CD4-positive, alpha-beta T cell treated with Interleukin-4 for 4 hours (primary cell): ENCODE measurements at regions not wholly inside any gene's neighbourhood (a gene's known extent, or its start where the extent isn't known, plus 50 kb on each side); places are given as distances from the start of the nearest gene placed in this dataset.
"Not testable (repeated sequence)": the region's sequence is repeated elsewhere in the genome, so short reads cannot be mapped to it uniquely, and the experiment has no call there.

Experiments used
- DNase-seq: peaks from one replicate; pipeline ENCODE4 v3.0.0-alpha.2; 2020

DNA sequence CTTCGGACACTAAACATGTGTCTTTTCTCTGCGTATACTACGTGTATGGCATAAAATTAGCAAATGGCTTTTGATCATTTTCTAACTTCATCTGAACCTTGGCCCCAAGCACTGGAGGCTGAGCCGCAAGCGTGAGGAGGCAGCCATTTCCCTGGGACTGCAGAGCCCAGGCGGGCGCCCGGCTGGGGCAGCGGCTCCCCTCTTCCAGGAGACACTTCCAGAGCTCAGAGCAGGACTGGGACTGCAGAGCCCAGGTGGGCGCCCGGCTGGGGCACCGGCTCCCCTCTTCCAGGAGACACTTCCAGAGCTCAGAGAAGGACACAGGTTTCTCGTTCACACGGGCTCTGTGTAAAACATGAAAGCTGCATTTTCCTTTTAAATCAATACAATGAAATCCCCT lies 484.1 kb upstream of the SALL3 start:
- no peak for DNase-seq

DNA sequence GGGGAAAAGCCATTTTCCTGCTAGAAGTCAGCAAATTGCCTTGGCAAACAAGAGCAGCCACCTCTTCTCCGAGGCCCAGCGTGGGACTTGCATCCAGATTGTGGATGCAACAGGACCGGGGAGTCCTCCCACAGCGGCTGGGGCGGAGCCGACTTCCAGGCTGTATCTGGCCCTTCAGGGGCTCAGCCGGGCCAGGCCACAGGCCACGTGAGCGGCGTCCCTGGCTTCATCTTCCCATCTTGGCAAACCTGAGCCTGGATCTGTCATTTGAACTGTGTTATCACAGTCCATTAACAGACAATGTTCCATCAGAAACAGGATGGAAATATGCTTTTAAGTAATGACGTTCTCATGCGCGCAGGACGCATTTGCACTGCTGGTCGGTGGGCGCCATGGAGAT lies 483.5 kb upstream of the SALL3 start:
- DNase-seq, result no peak

DNA sequence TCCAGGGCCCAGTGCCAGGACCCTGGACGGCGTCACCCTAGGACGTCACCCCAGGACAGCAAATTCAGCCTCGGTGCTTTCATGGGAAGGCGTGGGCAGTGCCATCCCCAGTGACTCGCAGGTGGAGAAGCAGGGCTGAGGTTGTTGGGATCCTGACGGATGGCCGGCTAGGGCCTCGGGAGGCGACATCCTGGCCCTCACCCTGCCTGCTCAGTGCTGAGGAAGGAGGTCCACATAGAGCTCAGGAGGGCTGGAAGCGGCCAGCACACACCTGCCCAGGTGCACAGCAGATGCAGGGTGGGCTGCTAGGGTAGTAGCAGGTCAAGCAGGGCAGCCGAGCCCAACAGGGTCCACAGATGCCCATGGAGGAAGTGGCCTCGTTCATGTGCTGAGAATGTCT lies 482.0 kb upstream of the SALL3 start:
- no peak for DNase-seq

DNA sequence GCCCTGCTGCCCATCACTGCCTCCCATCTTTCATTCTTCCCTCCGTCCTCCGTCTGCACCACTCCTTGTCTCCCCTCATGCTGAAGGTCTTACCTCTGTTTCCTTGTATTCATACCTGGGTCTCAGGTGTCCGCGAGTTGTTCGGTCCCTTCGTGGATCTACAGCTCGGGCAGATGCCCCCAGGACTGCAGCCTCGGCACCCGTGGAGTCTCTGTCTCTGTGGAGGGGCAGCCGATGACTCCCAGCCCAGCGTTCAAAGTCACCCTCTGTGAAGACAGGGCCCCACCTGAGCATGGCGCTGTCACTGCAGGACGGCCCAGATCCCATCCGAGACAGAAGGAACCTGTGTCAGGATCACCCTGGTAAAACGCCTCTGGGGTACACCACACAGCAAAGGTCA lies 480.0 kb upstream of the SALL3 start:
- no peak for DNase-seq

DNA sequence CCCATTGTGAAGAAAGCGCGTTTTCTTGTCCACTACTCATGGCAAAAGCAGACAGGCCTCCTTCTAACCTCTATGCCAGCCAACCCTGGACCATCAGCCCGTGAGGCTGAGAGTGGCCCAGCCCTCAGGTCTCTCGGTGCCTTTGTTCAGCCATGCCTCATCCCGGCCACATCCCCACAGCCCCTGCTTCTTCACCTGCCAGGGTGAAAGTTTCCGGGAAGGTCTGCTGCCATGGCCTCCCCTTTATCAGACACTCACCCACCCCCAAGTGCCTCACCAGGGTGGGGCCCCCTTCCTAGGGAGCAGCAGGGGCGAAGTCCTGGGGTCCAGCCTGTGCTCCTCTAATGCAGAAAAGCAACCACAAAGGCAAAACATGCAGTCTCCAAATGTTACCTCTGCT lies 478.4 kb upstream of the SALL3 start:
- no peak for DNase-seq

DNA sequence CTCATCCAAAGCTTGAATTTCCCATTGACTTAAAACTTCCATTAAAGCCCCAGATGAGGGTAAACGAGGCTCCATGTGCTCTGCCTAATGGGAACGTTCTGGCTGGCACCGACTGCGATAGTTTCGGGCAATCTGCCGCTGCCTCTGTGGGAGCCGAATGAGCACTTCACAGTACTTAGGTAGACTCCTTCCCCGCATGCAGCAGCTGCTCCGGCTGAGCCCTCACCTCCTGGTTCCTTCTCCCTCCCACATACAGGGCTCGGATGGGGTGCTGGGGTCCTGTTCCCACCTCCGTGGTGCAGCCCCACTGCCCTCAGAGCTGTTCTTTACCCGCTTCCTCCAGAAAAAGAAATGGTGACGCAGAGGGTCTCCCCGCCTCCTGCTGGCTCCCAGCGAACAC lies 476.5 kb upstream of the SALL3 start:
- DNase-seq, result no peak

DNA sequence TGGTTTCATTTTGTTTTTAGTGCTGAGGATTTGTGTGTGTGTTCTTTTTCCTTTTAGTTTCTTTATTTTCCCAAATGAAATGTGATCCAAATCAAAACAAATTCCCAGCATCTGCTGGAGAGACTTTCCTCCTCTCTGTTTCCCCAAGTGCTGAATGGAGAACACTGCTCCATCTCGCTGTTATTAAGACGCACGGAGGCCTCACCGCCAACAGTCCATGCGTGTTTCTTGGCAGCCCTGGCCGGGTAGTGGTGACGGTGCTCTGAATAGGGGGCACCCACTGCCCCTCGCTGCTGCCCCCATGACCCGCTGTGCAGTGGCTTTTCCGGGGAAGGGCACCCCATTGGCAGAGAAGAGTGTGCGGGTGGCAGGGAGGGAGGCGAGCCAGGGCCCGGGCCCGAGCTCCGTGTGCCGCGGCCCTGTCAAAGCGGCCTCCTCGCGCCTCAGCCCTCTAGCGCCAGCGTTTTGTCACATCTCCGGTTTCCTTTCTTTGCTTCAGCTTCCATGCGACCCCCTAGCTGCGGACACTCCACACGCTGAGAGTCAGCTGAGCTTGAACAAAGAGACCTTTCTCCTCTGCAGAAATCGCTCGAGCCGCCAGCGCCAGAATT lies 473.7 kb upstream of the SALL3 start:
- no peak for DNase-seq

DNA sequence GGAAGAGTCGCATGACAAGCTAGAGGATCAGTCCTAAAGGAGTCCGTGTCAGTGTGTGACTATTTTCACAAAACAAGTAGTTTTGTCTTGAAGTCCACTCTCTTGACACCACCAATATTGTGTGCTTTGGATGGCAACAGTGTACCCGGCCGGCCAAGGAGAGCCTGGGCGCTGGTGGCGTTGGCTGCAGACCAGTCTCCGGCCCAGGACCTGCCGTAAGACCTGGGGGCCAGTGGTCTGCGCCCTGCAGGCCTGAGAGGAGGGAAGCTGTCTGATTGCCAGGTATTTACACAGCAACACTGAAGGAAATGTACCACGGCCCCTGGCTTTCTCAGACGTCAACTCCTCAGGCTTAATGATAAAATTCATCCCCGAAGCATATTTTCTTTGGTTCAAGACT lies 472.4 kb upstream of the SALL3 start:
- DNase-seq, result no peak

DNA sequence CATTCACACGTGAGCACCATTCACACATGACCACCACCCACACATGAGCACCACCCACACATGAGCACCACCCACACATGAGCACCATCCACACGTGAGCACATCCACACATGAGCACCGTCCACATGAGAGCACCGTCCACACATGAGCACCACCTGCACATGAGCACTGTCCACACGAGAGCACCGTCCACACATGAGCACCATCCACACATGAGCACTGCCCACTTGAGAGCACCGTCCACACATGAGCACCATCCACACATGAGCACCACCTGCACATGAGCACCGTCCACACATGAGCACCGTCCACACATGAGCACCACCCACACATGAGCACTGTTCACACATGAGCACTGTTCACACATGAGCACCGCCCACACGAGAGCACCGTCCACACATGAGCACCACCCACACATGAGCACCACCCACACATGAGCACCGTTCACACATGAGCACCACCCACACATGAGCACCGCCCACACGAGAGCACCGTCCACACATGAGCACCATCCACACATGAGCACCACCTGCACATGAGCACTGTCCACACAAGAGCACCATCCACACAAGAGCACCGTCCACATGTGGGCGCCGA lies 471.3 kb upstream of the SALL3 start:
- not testable (repeated sequence) for DNase-seq

DNA sequence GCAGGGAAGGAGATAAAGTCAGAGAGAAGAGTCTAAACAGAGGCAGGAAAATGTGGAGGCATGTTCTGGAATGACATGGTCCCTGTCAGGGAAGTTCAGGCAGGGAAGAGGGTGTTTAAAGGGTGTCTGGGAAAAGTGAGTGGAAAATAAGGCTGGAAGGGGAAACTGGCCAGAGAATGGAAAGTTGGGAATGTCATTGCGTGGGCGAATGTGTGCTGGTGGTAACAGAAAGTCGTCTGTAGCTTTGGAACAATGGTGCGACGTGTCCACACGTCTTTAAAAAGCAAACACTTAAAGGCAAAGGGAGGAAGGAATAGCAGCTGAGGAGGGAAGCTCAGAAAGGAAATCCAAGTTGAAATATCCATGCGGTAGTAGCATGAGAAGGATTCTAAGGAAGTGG lies 469.5 kb upstream of the SALL3 start:
- no peak for DNase-seq

DNA sequence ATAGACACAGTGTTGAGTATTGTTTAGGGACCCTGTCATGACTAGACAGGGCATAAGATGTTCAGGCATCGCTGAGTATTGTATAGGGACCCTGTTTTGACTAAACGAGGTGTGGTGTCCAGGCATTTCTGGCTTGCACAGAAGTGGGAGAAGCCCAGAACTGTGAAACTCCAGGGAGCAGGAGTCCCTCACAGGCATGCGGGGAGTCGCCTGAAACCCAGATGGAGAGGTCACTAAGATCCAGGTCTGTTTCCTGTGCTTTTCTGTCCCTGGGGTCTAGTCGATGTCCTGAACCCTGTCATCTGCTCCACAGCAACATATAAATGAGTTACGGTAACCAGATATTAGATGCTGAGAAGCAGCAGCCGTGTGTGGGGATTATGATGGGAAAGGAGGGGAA lies 469.0 kb upstream of the SALL3 start:
- DNase-seq, result no peak

DNA sequence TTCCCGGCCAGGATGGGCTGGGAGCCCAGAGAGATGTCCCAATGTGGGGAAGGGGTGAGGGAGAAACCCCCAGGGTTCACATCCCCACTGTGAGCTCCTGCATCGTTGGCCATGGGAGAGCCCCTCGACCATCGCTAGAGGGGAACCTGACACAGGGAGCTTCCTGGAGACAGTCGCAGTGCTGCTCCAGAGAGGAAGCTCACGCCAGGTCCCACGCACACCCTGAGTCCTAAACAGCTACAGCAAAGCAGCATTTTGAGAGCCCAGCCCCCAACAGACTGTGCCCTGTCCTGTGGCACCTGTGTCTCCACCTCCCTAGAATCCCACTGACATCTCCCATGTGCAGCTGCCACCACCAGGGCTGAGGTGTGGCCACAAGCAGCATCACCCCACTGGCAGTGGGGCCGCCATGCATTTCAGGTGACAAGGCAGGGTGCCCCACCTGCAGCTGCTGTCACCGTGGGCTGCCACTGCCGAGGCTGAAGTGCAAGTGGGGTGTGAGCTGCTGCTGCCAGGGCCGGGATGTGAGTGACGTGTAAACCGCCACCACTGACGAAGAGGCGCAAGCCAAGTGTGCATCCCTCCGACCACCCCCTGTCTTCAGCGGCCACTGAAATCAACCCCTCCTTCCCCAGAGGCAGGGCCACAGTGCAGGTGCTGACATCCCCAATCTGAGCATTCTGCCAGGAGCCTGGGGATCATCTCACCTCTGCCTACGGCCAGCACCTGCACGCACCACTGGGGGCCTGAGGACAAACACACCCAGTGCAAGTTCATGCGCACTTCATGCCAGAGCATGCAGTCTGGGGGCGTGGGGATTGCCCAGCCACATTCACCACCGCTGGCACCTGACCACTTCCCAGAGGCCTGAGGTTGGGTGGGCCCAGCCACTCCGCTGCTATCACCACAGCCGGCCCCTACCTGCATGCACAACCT lies 467.7 kb upstream of the SALL3 start:
- DNase-seq, result no peak

DNA sequence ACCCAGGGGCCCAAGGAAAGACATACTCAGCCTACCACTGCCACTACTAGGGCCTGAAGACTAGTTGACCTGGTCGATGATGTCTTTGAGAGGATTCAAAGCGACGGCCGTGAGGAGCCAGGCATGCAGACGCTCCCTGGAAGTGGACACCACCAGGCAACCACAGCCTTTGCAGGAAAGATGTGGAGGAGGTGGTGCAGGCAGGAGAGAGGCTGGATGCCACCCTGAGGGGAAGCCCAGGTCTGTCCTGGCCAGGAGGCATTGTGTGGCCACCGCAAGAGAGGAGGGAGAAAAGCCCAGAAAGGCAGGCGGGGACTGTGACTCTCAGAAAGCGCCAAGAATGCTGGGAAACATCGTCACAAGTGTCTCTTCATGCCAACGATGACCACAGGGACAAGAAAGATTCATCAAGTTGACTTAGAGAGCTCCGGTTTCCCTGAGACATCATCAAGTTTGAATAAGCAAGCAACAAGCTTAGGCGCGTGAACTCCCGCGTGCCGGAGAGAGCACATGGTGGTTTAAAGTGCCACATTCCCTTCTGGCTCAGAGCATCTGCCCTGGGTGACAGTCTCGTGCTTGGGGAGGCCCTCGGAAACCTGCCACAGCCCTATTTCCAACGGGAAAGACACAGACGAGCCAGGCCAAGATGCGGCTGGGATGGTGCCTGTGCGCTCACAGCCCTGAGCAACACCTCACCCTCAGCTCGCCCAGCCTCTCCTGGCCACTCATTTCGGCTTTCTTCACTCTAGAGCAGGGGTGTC lies 464.5 kb upstream of the SALL3 start:
- DNase-seq, result no peak

DNA sequence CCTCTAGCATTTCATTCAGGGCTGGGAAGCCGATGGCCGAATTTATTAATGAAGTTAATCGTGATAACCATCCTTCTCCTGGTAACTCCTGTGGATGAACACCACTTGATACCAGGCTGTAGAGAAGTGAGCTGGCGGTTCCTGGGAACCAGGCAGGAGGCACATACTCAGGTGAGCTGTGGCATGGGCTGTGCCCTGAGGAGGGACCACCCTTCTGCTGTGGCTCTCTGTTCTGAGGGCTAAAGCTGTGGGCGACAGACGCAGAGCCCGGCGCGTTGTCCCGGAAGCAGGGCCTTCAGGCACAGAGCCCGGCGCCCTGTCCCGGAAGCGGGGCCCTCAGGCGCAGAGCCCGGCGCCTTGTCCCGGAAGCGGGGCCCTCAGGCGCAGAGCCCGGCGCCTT lies 462.3 kb upstream of the SALL3 start:
- no peak for DNase-seq

DNA sequence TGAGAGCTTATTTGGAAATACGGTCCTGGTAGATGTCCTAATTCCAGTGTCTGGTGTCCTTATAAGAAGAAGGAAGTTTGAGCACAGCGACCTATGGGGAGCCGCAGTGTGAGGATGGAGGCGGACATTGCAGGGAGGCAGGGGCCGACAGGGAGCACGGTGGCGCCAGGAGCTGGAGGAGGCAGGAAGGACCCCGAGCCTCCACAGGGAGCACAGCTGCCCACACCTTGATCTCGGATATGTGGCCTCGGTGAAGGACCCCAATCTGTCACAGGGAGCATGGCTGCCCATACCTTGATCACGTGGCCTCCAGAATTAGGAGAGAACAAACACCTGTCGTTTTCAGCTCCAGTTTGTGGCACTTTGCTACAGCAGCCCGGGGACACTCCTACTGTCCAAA lies 461.6 kb upstream of the SALL3 start:
- no peak for DNase-seq

DNA sequence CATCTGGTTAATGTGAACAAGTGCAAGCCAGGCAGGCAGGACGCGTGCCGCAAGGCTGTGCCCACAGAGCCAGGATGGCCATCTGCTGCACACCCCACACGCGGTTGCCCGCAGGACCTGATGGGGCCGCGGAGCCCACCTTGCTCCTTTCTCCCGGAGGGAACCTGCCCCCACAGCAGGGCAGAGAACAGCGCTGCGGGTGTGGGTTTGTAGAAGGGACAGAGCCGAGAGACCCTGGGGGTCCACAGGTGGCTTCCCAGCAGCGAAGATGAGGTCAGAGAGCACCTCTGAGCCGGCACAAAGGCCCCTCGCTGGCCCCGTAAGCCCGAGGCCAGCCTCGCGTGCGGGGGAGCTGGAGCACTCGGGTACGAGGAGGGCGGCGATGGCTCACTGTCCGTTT lies 460.8 kb upstream of the SALL3 start:
- DNase-seq, result no peak

DNA sequence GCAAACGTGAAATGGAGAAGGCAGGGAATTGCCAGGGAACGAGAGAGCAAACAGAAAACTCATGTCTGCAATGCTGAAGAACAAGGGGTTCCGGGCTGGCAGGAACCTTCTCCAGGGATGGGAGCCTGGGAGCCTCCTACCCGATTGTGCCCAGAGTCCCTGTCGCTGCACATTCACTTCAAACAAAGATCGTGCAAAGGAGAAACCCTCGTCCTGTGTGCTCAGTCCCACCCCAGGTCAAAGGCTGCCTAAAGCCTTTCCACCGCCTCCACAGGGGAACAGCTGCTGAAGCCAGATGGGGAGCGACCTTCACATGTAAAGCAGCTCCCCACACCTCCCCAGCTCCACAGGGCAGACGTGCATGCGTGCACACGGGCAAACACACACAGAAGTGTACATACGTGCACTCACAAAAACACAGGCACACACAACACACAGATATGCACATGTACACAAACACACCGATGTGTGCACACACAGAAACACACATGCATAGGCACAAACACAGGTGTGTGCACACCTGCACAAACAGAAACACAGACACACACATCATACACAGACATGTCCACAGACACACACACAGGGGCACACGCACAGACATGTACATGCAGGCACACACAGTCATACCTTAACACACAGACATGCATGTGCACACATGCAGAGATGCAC lies 460.1 kb upstream of the SALL3 start:
- DNase-seq, result no peak

DNA sequence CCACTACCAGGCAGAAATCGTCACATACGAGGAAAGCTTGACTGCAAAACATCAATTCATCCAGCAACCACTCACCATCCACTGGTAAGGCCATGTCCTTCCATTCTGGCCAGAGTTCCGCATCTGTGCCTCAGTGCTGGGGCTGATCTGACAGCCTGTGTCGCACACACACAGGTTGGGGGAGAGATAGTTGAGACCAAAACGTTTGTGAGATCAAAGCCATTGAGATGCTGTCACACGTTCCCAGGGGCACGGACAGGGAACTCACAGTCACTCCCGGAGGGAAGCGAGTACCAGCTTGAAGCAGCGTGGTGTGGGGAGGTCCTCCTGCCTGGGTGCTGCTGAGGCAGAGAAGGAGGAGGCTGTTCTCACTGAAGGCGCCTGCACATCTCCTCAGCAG lies 458.5 kb upstream of the SALL3 start:
- DNase-seq, result no peak

DNA sequence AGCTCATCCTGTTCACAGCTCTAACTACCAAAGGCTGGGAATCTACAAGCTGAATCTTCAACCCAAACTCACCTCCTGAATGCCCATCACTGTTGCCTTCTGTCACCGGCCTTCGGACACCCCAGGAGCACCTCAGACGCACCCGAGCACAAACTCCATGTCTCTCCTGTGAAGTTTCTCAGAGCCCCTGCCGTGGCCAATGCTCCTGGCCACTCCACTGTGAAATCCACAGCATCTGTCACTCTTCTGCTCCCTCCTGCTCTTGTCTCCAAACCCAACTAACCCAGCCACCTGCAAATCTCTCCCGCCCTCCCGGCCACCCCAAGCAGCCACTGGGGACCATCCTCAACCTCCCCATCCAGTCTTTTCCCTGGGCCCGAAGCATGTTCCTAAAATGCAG lies 457.9 kb upstream of the SALL3 start:
- DNase-seq, result no peak

DNA sequence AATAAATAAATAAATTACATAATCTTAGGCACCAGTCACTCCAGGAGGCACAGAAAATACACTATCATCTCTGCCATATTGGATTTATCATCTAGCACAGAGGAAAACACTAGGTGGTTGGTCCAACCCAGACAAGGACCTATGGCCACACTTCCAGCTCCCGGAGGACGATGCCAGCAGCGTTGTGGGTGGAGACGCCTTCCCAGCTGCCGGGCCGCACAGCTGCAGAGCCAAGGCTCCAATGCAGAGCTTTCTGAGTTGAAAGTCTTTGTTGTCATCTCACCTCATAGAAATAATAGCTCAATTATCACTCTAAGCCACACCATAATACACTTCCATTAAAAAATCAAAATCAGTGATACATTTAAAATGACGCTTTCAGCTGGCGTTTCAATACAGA lies 457.1 kb upstream of the SALL3 start:
- DNase-seq, result no peak

DNA sequence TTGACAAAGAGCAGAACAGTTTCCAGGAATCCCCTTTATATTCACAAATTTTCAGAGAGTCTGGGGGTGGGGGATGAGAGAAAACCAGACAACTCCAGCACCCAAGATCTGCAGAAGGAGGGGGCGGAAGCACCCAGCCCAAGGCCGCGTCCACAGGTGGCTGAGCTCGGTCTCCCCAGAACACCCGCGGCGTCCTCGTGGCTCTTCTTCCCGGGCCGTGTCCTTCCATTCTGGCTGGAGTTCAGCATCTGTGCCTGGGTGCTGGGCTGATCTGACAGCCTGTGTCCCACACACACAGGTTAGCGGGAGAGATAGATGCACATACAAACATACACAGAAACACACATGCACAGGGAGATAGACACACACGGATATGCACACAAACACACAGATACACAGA lies 455.8 kb upstream of the SALL3 start:
- DNase-seq, result no peak

DNA sequence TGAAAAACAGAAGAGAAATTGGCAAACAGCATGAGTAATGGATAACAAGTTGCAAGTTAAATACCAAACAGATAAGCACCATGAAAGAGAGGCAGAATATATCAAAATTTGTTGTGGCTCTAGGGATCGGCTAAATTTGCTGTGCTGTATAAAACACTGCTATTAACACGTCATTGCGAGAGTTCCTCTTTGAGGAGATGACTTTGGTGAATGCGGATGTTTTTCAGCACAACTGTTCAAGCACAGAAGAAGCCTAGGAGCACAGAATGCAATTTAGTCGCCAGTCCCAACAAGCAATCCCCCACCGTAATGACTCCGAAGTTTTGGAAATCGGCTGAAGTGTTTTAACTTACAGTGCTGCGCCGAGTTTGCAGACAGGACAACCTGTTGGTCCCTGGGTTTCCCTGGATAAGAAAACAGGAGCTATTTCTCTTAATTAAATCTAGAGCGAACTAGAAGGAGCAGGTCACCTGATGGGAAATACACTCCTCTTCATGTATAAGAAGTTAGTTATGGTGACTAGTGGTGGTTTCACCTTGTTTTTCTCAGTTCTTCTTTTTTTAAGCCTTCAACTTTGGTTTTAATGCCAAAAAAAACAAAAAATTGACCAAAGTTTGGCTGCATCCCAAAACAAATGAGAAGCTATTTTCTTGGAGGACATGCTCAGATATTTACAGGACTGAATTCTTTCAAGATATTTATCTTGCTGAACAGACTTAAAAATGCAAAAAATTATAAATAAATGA lies 454.1 kb upstream of the SALL3 start:
- no peak for DNase-seq
